ENCODE measurements at regions not wholly inside any gene's neighbourhood (a gene's known extent, or its start where the extent isn't known, plus 50 kb on each side); places are given as distances from the start of the nearest gene placed in this dataset.
"Not testable (repeated sequence)": the region's sequence is repeated elsewhere in the genome, so short reads cannot be mapped to it uniquely, and the experiment has no call there.

GRCh38 chr18:59980188-59980637, 80.4 kb downstream of the PMAIP1 start:
- Histone ChIP-seq H3K36me3 (no peaks in the 10 kb centered on the region), H3K27ac (no peak overlapping the region), H3K4me3 (no peak overlapping the region), H3K9me3 (no peaks in the 10 kb centered on the region), H3K4me1 (ENCODE audit: control insufficient read depth in 1 of 2, low read depth in 2 of 2) (no peaks in the 10 kb centered on the region), H3K27me3 (replicated peaks; ENCODE audit: insufficient read depth) (no peaks in the 10 kb centered on the region)
- DNase-seq (ENCODE audit: low spot score) (no peak), ATAC-seq (ENCODE audit: insufficient number of reproducible peaks, low FRiP score, low read depth) (no peak)
- TF ChIP-seq CTCF (IDR thresholded peaks at IDR 0.05) = no peak

DNA sequence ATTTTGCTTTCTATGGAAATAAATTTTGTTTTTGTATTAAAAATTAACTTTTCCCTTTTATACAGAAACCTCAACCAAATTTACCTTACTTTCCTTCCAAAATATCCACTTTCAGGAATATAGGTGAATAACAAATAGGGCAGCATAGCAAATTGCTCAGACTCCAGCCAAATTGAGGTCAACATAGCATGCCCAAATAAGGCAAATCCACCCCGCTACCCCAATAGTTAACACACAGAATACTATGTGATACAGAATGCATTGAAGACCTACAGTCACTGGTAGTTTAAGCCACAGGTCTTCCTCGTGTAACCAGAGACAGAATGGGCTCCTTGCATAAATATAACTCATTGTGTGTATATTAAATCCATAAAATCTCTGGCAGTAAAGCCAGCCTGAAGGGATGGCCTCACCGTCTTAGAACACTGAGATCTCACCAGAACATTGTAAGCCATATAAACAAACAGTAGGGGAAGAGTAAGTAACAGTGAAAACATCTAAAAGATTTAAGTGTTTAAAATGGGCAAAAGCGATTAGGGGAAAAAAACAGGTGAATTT, 72.2 kb downstream of the PMAIP1 start:
- H3K27ac ChIP-seq = no peak overlapping the region
- no peak overlapping the region for H3K4me3 ChIP-seq
- TF ChIP-seq CTCF (IDR thresholded peaks at IDR 0.05) = no peak
- no peaks in the 10 kb centered on the region for H3K9me3 ChIP-seq
- no peaks in the 10 kb centered on the region for H3K36me3 ChIP-seq
- ATAC-seq (ENCODE audit: insufficient number of reproducible peaks, low FRiP score, low read depth) (no peak), DNase-seq (ENCODE audit: low spot score) (no peak)
- no peaks in the 10 kb centered on the region for H3K27me3 ChIP-seq (replicated peaks; ENCODE audit: insufficient read depth)
- no peaks in the 10 kb centered on the region for H3K4me1 ChIP-seq (ENCODE audit: control insufficient read depth in 1 of 2, low read depth in 2 of 2)

GRCh38 chr18:59971144-59971543, 71.3 kb downstream of the PMAIP1 start:
- not testable (repeated sequence) for H3K9me3 ChIP-seq; H3K4me3 ChIP-seq; DNase-seq (ENCODE audit: low spot score); H3K4me1 ChIP-seq (ENCODE audit: control insufficient read depth in 1 of 2, low read depth in 2 of 2); H3K36me3 ChIP-seq; H3K27ac ChIP-seq; H3K27me3 ChIP-seq (replicated peaks; ENCODE audit: insufficient read depth); ATAC-seq (ENCODE audit: insufficient number of reproducible peaks, low FRiP score, low read depth)

DNA sequence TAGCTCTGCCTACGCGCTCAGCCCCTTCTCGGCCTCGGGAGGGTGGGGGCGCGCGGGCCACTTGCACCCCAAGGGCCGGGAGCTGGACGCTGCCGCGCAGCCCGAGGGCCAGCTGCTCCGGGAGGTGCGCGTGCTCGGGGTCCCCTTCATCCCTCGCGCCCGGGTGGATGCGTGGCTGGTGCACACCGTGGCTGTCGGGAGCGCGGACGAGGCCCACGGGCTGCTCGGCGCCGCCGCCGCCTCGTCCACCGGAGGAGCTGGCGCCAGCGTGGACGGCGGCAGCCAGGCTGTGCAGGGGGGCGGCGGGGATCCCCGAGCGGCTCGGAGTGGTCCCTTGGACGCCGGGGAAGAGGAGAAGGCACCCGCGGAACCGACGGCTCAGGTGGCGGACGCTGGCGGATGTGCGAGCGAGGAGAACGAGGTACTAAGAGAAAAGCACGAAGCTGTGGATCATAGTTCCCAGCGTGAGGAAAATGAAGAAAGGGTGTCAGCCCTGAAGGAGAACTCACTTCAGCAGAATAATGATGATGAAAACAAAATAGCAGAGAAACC, 69.8 kb downstream of the PMAIP1 start:
- H3K4me3 ChIP-seq = peak overlapping the region; percentile 16
- H3K36me3 ChIP-seq; ATAC-seq (ENCODE audit: insufficient number of reproducible peaks, low FRiP score, low read depth); H3K9me3 ChIP-seq; DNase-seq (ENCODE audit: low spot score); H3K27me3 ChIP-seq (replicated peaks; ENCODE audit: insufficient read depth); H3K27ac ChIP-seq; H3K4me1 ChIP-seq (ENCODE audit: control insufficient read depth in 1 of 2, low read depth in 2 of 2): not testable (repeated sequence)

DNA sequence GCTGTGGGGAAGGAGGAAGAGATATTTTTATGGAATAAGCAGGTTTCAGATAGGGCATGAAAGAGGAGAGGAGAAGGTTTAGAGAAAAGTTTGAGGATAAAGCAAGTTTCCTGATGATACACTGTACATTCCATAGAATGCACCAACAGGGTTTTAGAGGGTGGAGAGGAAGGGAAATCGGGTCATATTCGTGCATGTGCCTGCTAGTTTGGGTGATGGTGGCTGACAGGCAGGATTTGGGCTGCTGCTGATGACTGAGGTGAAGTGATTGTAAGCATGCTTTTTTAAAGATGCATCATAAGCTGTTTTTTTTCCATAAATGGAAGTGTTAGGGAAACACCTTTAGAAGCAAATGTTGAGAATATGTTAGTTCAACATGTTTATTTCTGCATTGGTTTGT, 68.8 kb downstream of the PMAIP1 start:
- ATAC-seq (ENCODE audit: insufficient number of reproducible peaks, low FRiP score, low read depth) (no peak), DNase-seq (ENCODE audit: low spot score) (no peak)
- H3K4me1 ChIP-seq (ENCODE audit: control insufficient read depth in 1 of 2, low read depth in 2 of 2) = no peaks in the 10 kb centered on the region
- H3K27ac ChIP-seq = no peak overlapping the region
- no peak overlapping the region for H3K4me3 ChIP-seq
- TF ChIP-seq CTCF (IDR thresholded peaks at IDR 0.05) = no peak
- no peaks in the 10 kb centered on the region for H3K27me3 ChIP-seq (replicated peaks; ENCODE audit: insufficient read depth)
- no peaks in the 10 kb centered on the region for H3K9me3 ChIP-seq
- H3K36me3 ChIP-seq = no peaks in the 10 kb centered on the region

DNA sequence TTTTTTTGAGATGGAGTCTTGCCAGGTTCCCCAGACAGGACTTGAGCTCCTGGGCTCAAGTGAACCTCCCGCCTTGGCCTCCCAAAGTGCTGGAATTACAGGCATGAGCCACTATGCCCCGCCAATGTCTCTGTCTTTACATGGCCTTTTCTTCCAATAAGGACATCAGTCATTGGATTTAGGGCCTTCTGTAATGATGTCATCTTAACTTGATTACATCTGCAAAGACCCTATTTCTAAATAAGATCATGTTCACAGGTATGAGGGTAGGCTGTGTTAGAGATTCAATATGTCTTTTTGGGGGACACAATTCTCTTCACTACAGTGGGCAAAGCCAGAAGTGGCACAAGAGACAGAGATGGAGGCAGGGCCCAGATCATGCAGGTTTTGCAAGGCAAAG, 68.1 kb downstream of the PMAIP1 start:
- no peak for DNase-seq (ENCODE audit: low spot score)
- no peaks in the 10 kb centered on the region for H3K4me1 ChIP-seq (ENCODE audit: control insufficient read depth in 1 of 2, low read depth in 2 of 2)
- TF ChIP-seq CTCF (IDR thresholded peaks at IDR 0.05) = no peak
- H3K9me3 ChIP-seq = no peaks in the 10 kb centered on the region
- H3K4me3 ChIP-seq = no peak overlapping the region
- no peaks in the 10 kb centered on the region for H3K27me3 ChIP-seq (replicated peaks; ENCODE audit: insufficient read depth)
- no peak overlapping the region for H3K27ac ChIP-seq
- ATAC-seq (ENCODE audit: insufficient number of reproducible peaks, low FRiP score, low read depth) = no peak
- H3K36me3 ChIP-seq = no peaks in the 10 kb centered on the region
